ENCODE measurements at regions not wholly inside any gene's neighbourhood (a gene's known extent, or its start where the extent isn't known, plus 50 kb on each side); places are given as distances from the start of the nearest gene placed in this dataset.

- DNase-seq, result no peak
These were observed 361.6 kb downstream of the TDRD3 start for GRCh38 chr13:60758637-60759036.

DNA sequence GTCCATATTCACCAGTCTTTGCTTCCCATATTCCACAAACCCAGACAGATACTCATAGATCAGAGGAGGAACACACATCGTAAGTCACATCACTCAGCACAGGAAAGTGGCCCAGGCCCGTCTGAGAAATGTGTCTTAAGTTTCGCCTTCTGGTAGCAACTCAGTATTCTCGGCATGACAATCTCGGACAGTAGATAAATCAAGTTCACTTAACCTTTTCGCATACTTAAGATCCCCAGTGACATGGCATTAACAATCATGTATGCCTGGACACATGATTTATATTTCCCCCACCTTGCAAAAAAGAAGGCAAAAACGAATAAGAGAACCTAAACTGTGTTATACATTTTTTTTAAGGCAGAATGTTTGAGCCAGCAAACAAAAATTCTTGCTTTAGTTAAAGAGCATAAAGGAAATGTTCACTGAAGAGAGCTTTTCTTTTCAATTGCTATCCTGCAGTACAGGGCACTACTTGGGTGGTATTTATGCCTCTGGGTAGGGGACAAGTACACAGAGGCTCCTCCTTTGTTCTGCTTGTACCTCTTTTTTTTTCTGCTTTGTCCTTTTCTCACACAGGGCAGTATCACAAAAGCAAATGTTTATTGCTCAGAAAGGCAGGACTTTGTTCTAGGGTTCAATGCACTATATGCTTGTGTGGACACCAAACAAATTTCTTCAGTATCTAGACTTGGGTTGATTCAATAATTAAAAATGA lies 360.6 kb downstream of the TDRD3 start:
- no peak for DNase-seq

- no peak for DNase-seq
These were observed 359.3 kb downstream of the TDRD3 start for GRCh38 chr13:60756306-60756705.

DNA sequence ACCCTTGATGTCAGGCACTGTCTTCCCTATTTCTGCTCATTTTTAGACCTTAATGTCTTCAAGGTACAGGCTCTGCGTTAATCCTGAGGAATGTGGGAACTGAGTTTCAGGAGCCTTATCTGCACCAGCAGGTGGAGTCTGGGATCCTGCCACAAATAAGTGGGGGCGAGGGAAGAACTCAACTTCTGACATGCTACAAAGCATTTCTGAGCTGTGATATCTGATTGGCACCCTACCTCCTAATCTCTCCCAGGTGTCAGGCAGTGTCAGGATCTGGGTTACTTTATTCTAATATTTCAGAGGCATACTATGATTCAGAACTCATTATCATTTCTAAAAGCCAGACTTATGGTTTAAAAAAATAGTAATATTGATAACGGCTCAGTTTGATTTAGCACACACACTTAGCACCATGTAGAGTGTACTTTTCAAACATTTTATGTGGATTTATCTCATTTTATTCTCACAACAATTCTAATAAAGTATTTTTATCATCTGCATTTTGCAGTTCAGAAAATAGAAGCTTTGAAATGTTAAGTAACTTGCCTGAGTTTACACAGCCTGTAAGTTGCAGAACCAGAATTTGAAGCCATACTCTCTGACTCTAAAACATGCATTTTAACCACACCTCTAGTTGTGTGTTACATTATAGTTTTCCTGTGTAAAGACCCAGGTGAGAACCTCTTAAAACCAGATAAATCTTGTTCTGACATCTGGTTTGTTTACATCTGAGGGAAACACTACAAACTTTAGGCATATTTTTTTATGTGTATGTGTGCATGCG lies 358.6 kb downstream of the TDRD3 start:
- DNase-seq, result no peak

DNA sequence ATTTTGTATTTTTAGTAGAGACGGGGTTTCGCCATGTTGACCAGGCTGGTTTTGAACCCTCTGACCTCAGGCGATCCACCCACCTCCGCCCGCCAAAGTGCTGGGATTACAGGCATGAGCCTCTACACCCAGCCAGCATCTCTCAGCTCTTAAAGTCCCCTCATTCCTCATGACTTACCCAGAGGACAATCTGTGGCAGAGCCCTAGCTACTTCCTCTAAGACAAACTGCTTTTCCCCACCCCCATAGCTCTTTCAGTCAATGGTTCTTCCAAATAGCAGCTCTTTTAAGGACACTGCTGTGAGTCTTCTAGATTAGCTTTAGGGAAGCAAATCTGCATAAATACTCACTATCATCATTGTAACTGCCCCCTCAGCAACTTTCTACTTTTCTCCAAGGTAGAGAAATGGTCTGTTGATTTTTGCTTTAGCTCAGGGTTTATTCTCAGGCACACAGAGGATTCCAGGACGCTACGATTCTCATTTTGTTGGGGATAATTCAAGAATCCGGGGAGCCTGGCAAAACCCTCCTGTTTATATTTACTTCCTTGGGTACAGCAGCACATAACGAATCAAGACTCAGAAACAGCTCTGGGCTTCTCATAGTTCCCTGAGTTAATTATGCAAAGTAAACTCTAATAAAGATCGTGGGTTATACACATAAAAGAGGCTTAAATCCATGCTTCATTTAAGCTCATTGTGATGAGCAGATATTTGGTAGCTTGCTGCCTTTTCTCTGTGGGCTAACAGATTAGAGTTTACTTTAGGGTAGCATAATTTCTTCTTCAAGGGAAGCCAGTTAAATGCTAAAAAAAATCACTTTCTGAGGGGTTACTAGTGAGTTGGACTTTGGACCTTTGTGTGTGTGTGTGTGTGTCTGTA lies 357.4 kb downstream of the TDRD3 start:
- no peak for DNase-seq

DNA sequence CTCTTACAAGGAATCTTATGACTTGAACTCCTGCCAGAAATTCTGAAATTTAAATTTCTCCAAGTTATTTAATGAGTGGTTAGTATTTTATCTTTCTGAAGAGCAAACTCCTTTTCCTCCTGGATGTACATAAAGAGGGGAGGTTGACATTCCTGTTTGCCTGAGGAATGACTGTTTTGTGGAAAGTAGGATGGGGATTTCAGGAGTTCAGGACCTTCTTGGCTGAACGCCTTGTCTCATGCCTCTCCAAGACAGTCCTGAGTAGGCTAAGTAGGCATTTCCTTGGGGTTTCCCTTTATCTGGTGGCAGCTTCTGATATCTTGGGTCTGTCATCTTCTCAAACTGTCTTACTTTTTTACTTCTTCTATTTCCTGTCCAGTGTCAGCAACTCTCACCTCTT lies 356.6 kb downstream of the TDRD3 start:
- DNase-seq, result no peak

GRCh38 chr13:60745343-60745742 lies 348.3 kb downstream of the TDRD3 start:
- no peak for DNase-seq

DNA sequence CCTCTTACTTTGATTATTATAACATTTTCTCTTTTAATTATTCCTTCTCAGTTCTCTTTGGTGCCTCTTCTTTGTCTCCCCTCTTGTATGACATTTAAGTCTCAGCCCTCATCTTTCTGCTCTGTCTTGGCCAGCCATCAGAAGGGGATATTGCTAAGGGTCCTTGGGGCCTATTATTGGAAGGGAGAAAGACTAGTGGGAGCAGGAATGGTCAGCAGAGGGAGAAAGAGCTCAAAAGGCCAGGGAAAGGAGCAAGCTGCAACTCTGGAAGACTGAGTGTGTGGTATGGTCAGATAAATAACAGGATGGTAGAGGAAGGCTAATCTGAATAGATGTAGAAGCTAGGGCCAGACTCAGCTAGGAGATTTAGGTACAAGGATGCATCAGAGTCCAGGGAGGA lies 336.9 kb downstream of the TDRD3 start:
- no peak for DNase-seq

DNA sequence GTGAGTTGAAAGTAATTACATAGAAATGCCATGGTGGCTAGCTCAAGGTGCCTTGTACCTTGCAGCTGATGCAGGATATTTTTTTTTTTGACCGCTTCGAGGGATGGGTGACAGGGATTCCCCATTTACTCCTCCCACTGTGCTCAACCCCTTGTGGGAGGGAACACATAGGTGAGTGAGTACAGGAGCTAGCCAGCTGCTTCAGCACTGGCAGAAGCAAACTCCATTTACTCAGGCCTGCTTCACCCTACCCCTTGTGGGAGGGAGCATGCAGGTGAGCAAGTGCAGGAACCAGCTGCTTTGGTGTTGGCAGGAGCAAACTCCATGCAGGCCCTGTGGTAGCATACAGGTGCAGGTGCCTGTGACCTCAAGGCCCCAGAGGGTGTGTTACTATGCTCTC lies 330.1 kb downstream of the TDRD3 start:
- DNase-seq, result no peak

GRCh38 chr13:60721063-60721462 lies 324.0 kb downstream of the TDRD3 start:
- DNase-seq, result no peak

- no peak for DNase-seq
These were observed 323.6 kb downstream of the TDRD3 start for GRCh38 chr13:60720590-60720989.

GRCh38 chr13:60716313-60716712 lies 319.3 kb downstream of the TDRD3 start:
- no peak for DNase-seq

- DNase-seq, result no peak
These were observed 310.9 kb downstream of the TDRD3 start for GRCh38 chr13:60707878-60708277.

DNA sequence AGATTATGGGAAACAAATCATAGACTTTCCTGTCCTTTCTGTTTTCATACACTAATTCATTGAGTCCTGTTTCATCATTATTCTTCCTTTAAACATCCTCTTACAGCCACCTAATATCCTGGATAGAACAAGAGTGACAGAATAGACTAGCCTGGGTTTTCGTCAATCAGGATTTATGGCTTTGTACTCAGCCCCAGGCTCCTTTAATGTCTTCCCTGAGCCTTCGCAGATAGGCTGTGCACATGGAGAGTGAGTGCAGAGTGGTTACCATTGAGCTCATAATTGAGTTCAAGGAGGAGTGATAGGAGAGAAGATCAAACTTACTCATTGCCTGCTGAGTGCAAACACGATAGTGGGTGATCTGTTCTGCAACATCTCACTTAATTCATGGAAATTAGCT lies 304.9 kb downstream of the TDRD3 start:
- DNase-seq, result no peak

- DNase-seq, result no peak
These were observed 304.0 kb downstream of the TDRD3 start for GRCh38 chr13:60700994-60701393.

- no peak for DNase-seq
These were observed 302.6 kb downstream of the TDRD3 start for GRCh38 chr13:60699636-60700035.

DNA sequence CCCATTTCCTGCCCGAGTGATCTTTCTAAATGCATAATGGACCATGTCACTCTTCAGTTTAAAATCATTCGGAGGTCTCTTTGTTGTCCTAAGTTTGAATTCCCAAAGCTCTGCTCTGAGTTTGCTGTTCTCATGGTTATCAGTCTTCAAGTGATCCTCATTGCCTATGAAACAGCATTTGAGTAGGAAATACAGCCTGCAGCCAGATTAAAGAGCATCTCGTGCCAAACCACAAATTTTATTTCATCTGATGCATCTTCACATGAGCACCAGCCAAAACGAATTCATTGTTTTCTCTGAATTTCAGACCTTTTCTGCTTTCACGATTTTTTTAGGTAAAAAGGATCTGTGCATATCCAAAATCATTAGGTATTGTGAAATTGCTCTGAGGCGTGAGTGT lies 299.6 kb downstream of the TDRD3 start:
- DNase-seq, result no peak

DNA sequence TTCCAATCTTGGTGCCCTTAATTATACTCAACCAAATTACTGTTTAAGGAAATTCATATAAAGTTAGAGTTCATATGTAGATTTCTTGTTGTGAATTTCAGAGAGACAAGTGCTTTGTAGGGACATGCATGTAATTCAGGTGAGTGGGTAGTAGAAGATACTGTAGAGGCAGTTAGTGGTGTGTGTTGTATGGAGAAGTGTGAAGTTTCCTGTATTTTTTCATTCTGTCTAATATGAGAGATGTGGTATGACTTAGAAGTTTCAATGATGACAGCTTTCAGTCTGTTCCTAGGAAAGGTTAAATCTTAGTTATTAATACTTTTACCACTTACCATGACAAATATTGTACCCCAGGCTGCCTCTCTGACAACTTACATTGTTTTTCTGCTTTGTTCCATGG lies 294.2 kb downstream of the TDRD3 start:
- DNase-seq, result no peak

- DNase-seq, result no peak
These were observed 293.6 kb downstream of the TDRD3 start for GRCh38 chr13:60690604-60691003.

GRCh38 chr13:60689571-60689970 lies 292.6 kb downstream of the TDRD3 start:
- no peak for DNase-seq

DNA sequence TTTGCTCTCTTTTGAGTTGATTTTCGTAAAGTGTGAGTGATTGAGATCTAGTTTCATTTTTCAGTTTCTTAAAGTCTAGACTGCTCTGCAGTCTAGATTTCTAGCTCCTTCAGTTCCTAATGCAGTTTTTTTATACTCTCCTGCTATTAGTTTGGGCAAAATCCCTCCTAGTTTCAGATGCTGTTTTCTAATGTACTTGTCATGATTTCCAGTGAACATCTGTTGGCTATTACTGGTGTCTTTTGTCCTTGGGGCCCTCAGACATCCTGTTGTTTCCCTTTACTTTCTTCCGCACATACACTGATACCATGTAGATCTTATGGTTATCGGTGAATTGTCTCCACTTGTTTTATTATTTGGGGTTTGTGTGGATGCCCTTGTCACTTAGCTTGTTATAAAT lies 292.1 kb downstream of the TDRD3 start:
- DNase-seq, result no peak

- no peak for DNase-seq
These were observed 283.1 kb downstream of the TDRD3 start for GRCh38 chr13:60679928-60680694.

DNA sequence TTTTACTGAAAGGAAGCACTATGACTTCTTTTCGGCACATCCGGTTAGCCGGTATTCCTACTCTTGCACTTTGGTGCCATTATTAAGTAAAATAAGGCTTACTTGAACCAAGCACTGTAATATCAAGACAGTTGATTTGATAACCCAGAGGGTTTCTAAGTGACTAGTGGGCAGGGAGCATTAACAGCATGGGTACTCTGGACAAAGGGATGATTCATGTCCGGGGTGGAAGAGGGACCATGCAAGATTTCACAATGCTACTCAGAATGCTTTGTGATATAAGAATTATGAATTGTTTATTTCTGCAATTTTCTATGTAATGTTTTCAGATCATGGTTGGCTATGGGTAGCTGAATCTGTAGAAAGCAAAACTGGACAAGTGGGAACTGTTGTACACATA lies 282.1 kb downstream of the TDRD3 start:
- no peak for DNase-seq

Data from activated effector memory CD4-positive, alpha-beta T cell treated with anti-CD3 and anti-CD28 coated beads, Interleukin-2, amount 50 U/mL, for 16 hours (primary cell).